T47D (cell line): ENCODE measurements at regions not wholly inside any gene's neighbourhood (a gene's known extent, or its start where the extent isn't known, plus 50 kb on each side); places are given as distances from the start of the nearest gene placed in this dataset.

Source experiments
- DNase-seq, 2 experiments: peaks; one replicate each; pipeline versions ENCODE4 v3.0.0 to v3.0.0-alpha.2; 2011 to 2012; ENCODE audit warnings: low read depth in 1 of 2, low spot score in 1 of 2
- JUND ChIP-seq: IDR thresholded peaks from 2 replicates; pipeline ENCODE4 v1.6.1; 2012; ENCODE audit warnings: low read depth
- in situ Hi-C: cut with HindIII; loops from 2 replicates; pipeline ENCODE4 v1.10.0; 2016; ENCODE audit warnings: low sequenced_read_pairs, low pct_unique_long_range_greater_than_20kb

GRCh38 chr14:48853159-48853558 lies 733.0 kb downstream of the RPS29 start:
- in situ Hi-C loops: no loop called here
- no peak for TF ChIP-seq JUND
- peak in 1 of 2 experiments; percentile 44 for DNase-seq

- no peak for DNase-seq
- TF ChIP-seq JUND: no peak
- in situ Hi-C loops: no loop called here
Observed at GRCh38 chr14:48849741-48850322, 736.3 kb downstream of the RPS29 start.

DNA sequence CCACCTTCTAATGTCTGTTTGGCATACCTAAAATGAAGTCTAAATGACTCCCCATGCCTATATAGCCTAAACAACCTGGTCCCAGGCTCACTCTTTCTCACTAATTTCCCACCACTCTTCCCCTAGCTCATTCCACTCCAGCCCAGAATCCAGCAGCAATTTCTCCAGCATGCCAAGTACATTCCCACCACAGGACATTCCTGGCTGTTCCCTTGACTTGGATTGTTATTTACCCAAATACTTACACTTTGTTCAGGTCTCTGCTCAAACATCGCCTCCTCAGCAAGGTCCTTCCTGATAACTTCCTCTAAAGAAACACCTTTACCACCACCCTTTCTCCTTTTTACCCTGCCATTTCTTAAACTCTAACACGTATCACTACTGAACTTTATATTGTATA lies 743.4 kb downstream of the RPS29 start:
- TF ChIP-seq JUND: no peak
- in situ Hi-C loops: no loop called here

GRCh38 chr14:48826058-48826457 lies 760.1 kb downstream of the RPS29 start:
- in situ Hi-C loops: no loop called here
- TF ChIP-seq JUND: no peak
- no peak for DNase-seq

More for the DNA sequence above, 743.4 kb downstream of the RPS29 start:
- DNase-seq: peak in 1 of 2 experiments; percentile 16

DNA sequence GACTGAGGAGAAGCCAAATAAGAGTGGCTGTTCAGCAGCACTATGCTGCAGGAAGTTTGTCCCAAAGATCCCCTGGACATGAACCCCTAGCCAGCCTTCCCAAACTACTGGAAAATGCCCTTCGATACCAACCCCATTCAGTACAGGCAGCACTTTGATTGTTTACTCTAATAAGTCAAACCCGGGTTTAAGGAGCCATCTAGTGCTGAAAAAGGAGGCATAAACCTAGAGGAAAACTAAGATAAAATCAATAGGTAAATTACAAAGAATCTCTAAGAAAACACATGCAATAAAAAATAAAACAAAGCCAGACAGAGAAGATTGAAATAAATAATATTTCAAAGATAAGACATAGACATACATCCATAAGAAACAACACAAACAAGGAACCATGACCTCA lies 771.6 kb downstream of the RPS29 start:
- DNase-seq: peak in 1 of 2 experiments; percentile 63
- TF ChIP-seq JUND: no peak

DNA sequence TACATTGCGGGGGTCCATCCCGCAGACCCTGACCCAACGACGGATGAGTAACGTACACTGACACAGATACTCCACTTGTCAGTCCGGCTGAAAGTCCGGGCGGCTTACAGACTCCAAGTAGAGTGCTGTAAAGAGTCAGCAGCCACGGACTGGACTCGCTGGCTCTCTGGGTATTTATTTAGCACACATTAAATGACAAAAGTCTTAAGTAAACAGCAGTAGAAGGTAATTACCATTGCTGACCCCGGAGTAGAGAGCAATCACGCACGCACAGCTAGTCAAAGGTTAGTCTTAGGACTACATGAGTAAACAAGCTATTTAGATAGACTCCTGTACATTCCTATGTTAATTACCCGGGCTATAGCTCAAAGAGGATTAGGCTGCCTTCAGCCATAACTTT lies 780.9 kb downstream of the RPS29 start:
- TF ChIP-seq JUND: no peak
- in situ Hi-C loops: no loop called here
- DNase-seq: peak in 1 of 2 experiments; percentile 35

More for the DNA sequence above, 771.6 kb downstream of the RPS29 start:
- in situ Hi-C loops: no loop called here

GRCh38 chr14:48792376-48793024 lies 793.7 kb downstream of the RPS29 start:
- peak in 1 of 2 experiments; percentile 46 for DNase-seq
- in situ Hi-C loops: no loop called here
- no peak for TF ChIP-seq JUND

DNA sequence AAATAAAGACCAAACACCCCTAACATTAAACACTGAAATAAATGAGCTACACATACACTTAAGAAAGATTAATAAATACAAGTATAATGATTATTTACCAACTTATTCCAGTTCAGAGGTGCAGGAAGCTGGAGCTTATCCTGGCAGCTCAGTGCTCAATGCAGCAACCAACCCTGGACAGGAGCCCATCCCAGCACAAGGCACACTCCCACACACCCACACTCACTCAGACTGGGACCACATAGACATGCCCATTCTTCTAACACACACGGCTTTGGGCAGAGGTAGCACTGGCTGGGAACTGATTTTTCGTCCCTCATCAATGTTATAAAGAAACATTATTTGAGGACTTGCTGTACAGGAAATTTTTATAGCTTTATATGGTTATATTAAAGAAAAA lies 797.4 kb downstream of the RPS29 start:
- no peak for TF ChIP-seq JUND
- in situ Hi-C loops: no loop called here
- no peak for DNase-seq

DNA sequence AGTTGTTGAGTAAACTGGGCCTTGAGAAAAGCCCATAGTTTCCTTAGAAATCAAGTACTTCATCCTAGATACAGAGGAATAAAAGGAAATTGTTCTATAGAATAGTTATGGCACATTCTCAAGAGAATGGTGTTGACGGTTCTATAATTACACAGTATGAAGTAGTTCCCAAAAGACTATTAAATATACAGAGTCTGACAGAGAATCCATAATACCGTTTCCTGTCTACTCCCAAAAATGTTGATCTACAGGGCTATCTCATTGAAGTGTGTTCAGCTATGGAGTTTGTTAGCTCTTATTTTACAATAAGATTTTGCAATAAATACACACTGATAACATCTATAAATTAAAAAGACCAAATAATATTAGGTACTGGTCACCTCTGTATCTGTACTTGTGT lies 799.7 kb downstream of the RPS29 start:
- in situ Hi-C loops: no loop called here
- DNase-seq: no peak
- no peak for TF ChIP-seq JUND

GRCh38 chr14:48771717-48772116 lies 814.5 kb downstream of the RPS29 start:
- no peak for DNase-seq
- in situ Hi-C loops: no loop called here
- no peak for TF ChIP-seq JUND

GRCh38 chr14:48751293-48751692 lies 834.9 kb downstream of the RPS29 start:
- no peak for TF ChIP-seq JUND
- no peak for DNase-seq
- in situ Hi-C loops: no loop called here

DNA sequence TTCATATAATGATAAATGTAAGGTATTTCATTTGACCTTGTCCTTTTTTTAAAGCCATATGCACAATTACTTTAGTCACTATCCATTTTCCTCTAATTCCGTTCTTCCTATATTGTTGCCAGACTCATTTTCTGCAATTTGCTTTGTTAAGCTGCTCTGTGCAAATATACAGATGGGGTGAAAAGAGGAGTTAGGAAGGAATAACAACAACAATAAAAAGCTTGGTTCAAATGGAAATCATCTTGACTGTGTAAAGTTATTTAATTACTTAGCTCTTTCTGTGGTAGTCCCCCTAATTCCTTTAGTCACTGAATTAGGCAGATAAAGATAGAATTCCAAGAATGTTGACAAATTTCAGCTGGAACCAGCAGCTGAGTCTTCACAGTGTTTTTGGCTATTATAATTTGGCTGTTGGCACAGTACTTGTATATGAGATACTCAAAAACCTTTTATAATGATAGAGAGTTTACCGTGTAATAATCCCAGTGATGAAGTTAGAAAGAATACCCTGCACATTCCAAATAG lies 838.0 kb downstream of the RPS29 start:
- TF ChIP-seq JUND: no peak
- in situ Hi-C loops: no loop called here
- no peak for DNase-seq

DNA sequence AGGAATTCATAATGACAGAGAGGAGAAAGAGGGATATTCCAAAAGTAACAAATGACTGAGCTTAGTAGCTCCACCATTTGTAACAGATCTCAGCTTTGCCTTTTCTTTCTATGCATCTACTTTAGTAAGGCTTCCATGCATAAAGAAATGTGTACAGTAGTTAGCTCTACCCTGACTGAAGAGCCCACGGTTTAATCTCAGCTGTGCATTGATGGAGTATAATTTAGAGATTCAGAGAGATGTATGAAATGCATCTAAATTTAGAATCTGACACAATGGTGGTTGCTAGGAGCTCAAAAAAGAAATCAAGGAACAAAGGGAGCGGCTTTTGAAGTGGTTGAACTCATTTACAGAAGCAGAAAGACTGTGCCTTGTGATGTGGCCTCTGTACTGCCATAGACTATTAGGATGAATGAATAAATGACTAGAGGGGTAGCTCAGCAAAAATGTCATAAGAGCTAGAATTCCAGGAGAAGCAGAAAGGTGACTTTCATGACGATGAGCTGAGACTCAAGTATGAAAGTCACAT lies 838.6 kb downstream of the RPS29 start:
- no peak for DNase-seq
- in situ Hi-C loops: no loop called here
- no peak for TF ChIP-seq JUND

- TF ChIP-seq JUND: no peak
- in situ Hi-C loops: no loop called here
Observed at GRCh38 chr14:48744202-48744601, 842.0 kb downstream of the RPS29 start.

More at GRCh38 chr14:48744202-48744601, 842.0 kb downstream of the RPS29 start:
- no peak for DNase-seq
